ENCODE measurements at regions not wholly inside any gene's neighbourhood (a gene's known extent, or its start where the extent isn't known, plus 50 kb on each side); places are given as distances from the start of the nearest gene placed in this dataset.

- TF ChIP-seq NFRKB (IDR thresholded peaks at IDR 0.05) (no peak), SP1 (IDR thresholded peaks at IDR 0.05) (no peak), ARNT (IDR thresholded peaks at IDR 0.05) (no peak), ELF4 (IDR thresholded peaks at IDR 0.05) (no peak), CTBP1 (IDR thresholded peaks at IDR 0.05; ENCODE audit: borderline replicate concordance) (no peak), BHLHE40 (IDR thresholded peaks at IDR 0.05; ENCODE audit: borderline replicate concordance) (no peak), FOXA1 (IDR thresholded peaks at IDR 0.05) (no peak), L3MBTL2 (conservative IDR thresholded peaks at IDR 0.05) (no peak), HDGF (IDR thresholded peaks at IDR 0.05; ENCODE audit: borderline replicate concordance) (no peak), TARDBP (IDR thresholded peaks at IDR 0.05) (no peak), ZNF384 (IDR thresholded peaks at IDR 0.05) (no peak), FOXM1 (IDR thresholded peaks at IDR 0.05; ENCODE audit: borderline replicate concordance) (no peak)
- TF ChIP-seq, protein P1, sequence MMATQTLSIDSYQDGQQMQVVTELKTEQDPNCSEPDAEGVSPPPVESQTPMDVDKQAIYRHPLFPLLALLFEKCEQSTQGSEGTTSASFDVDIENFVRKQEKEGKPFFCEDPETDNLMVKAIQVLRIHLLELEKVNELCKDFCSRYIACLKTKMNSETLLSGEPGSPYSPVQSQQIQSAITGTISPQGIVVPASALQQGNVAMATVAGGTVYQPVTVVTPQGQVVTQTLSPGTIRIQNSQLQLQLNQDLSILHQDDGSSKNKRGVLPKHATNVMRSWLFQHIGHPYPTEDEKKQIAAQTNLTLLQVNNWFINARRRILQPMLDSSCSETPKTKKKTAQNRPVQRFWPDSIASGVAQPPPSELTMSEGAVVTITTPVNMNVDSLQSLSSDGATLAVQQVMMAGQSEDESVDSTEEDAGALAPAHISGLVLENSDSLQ (IDR thresholded peaks at IDR 0.05), result no peak
Observed at GRCh38 chr6:145051661-145052060, 683.7 kb downstream of the EPM2A start.
